Right lobe of liver (tissue), 6 donors: ENCODE measurements at regions not wholly inside any gene's neighbourhood (a gene's known extent, or its start where the extent isn't known, plus 50 kb on each side); places are given as distances from the start of the nearest gene placed in this dataset.

Source experiments
- ATAC-seq, 4 donors: fragments of 200-7000 bp; cut with Tn5 transposase; one replicate each; pipeline ENCODE4 v1.9.1; 2020; ENCODE audit warnings: mild to moderate bottlenecking in 4 of 4, moderate library complexity in 4 of 4
- DNase-seq, 3 donors: peaks; one replicate each; pipeline ENCODE4 v3.0.0-alpha.2; 2020
- H3K27ac ChIP-seq, 3 donors: fragments of 200-600 bp; one replicate each; pipeline ENCODE4 v1.8.0; 2022
- H3K27me3 ChIP-seq, 2 donors: fragments of 200-600 bp; one replicate each; pipeline ENCODE4 v1.8.0; 2022
- H3K36me3 ChIP-seq, 4 donors: fragments of 200-600 bp; sonication (generic) in 1 of 4; one replicate each; pipeline versions ENCODE4 v1.5.1 to v1.8.0; 2017 to 2022; ENCODE audit warnings: control low read depth in 1 of 4
- H3K4me1 ChIP-seq, 4 donors: fragments of 200-600 bp; sonication (generic) in 1 of 4; one replicate each; pipeline versions ENCODE4 v1.5.1 to v1.8.0; 2017 to 2022; ENCODE audit warnings: control low read depth in 1 of 4
- H3K4me3 ChIP-seq, 3 donors: fragments of 200-600 bp; one replicate each; pipeline ENCODE4 v1.8.0; 2022
- H3K9me3 ChIP-seq, 4 donors: fragments of 200-600 bp; sonication (generic) in 1 of 4; one replicate each; pipeline versions ENCODE4 v1.5.1 to v1.8.0; 2017 to 2022; ENCODE audit warnings: control low read depth in 1 of 4
- CTCF ChIP-seq, 4 donors: fragments of 200-600 bp in 3 of 4; fragments of 450-650 bp in 1 of 4; IDR thresholded peaks; one replicate each; pipeline versions ENCODE4 v1.5.1 to v1.8.0; 2016 to 2022; ENCODE audit warnings: antibody characterized with exemption in 4 of 4, mild to moderate bottlenecking in 2 of 4
- POLR2A ChIP-seq: fragments of 450-650 bp; IDR thresholded peaks from one replicate; pipeline ENCODE4 v1.6.1; 2017; ENCODE audit warnings: antibody characterized with exemption, mild to moderate bottlenecking
- WGBS: methylation state at CpG from one replicate; pipeline ENCODE4 v1.1.6; 2018; ENCODE audit warnings: low coverage, low lambda C conversion rate; ENCODE audit not compliant: insufficient coverage; ENCODE audit errors: missing lambda C conversion rate; 5-methylcytosine and 5-hydroxymethylcytosine counted together
- intact Hi-C, 2 donors: fragments of 100-400 bp; cut with DNase I; formaldehyde crosslinking; loops; one replicate each; pipeline versions ENCODE4 v1.11.2 to v1.14.1; 2022
- donor health status: DM: no; HTN: yes; CAD: no.
- donor health status: DM: no; HTN: no; CAD: no.
- donor health status: DM: no; HTN: no; CAD: no.
- donor health status: DM: no; HTN: yes; CAD: no.
- donor health status: DM: no; HTN: yes; CAD: no.

- H3K4me3 ChIP-seq = no peak overlapping the region
- no peak overlapping the region for H3K27ac ChIP-seq
- H3K27me3 ChIP-seq = no peaks in the 10 kb centered on the region
- no peaks in the 10 kb centered on the region for H3K9me3 ChIP-seq
- DNase-seq (no peak), ATAC-seq (no peak)
- H3K36me3 ChIP-seq = no peaks in the 10 kb centered on the region
- TF ChIP-seq POLR2A = no peak
- H3K4me1 ChIP-seq = no peaks in the 10 kb centered on the region
- WGBS = 50% methylated on average over 19 of the region's 21 CpGs
- intact Hi-C loops = no loop called here
These were observed 298.8 kb upstream of the IRX3 start for GRCh38 chr16:54585094-54585997.

- H3K4me1 ChIP-seq = no peaks in the 10 kb centered on the region
- TF ChIP-seq CTCF (IDR thresholded peaks at IDR 0.05) (no peak), POLR2A (no peak)
- 36% methylated on average over 3 of the region's 3 CpGs for WGBS
- H3K27me3 ChIP-seq = no peaks in the 10 kb centered on the region
- H3K27ac ChIP-seq = no peak overlapping the region
- H3K9me3 ChIP-seq = no peaks in the 10 kb centered on the region
- H3K4me3 ChIP-seq = no peak overlapping the region
- DNase-seq = no peak
- no peak for ATAC-seq
- intact Hi-C loops = no loop called here
- no peaks in the 10 kb centered on the region for H3K36me3 ChIP-seq
These were observed 297.5 kb upstream of the IRX3 start for GRCh38 chr16:54584121-54584520.

GRCh38 chr16:54582631-54583250 lies 296.2 kb upstream of the IRX3 start:
- ATAC-seq = no peak

GRCh38 chr16:54579106-54579728 lies 292.6 kb upstream of the IRX3 start:
- Histone ChIP-seq H3K4me1 (no peaks in the 10 kb centered on the region), H3K27ac (no peak overlapping the region), H3K4me3 (no peak overlapping the region), H3K36me3 (no peaks in the 10 kb centered on the region), H3K27me3 (no peaks in the 10 kb centered on the region), H3K9me3 (no peaks in the 10 kb centered on the region)
- no peak for DNase-seq
- no peak for ATAC-seq
- WGBS = 80% methylated on average over 1 of the region's 2 CpGs
- TF ChIP-seq CTCF (IDR thresholded peaks at IDR 0.05) = no peak
- TF ChIP-seq POLR2A = no peak
- intact Hi-C loops = no loop called here

More at GRCh38 chr16:54582631-54583250, 296.2 kb upstream of the IRX3 start:
- H3K27ac ChIP-seq = no peak overlapping the region
- H3K27me3 ChIP-seq = no peaks in the 10 kb centered on the region
- H3K9me3 ChIP-seq = no peaks in the 10 kb centered on the region
- no peak for DNase-seq
- H3K4me1 ChIP-seq = no peaks in the 10 kb centered on the region
- intact Hi-C loops = no loop called here
- no peak for TF ChIP-seq POLR2A
- TF ChIP-seq CTCF (IDR thresholded peaks at IDR 0.05) = no peak
- WGBS = 75% methylated on average over 9 of the region's 11 CpGs
- H3K4me3 ChIP-seq = no peak overlapping the region
- H3K36me3 ChIP-seq = no peaks in the 10 kb centered on the region
